Mucosa of rectum (tissue), 2 donors: ENCODE measurements at regions not wholly inside any gene's neighbourhood (a gene's known extent, or its start where the extent isn't known, plus 50 kb on each side); places are given as distances from the start of the nearest gene placed in this dataset.
"Not testable (repeated sequence)": the region's sequence is repeated elsewhere in the genome, so short reads cannot be mapped to it uniquely, and the experiment has no call there.

Experiments used
- H3K27ac ChIP-seq, 2 donors: one replicate each; pipeline ENCODE4 v1.7.0; 2013; ENCODE audit warnings: inconsistent platforms in 2 of 2, low read depth in 2 of 2, low read length in 2 of 2
- H3K27me3 ChIP-seq, 2 donors: one replicate each; pipeline ENCODE4 v1.7.0; 2013; ENCODE audit warnings: low read length in 2 of 2; ENCODE audit not compliant: control insufficient read depth in 2 of 2, insufficient read depth in 2 of 2
- H3K36me3 ChIP-seq, 2 donors: one replicate each; pipeline ENCODE4 v1.7.0; 2013; ENCODE audit warnings: low read length in 2 of 2; ENCODE audit not compliant: control insufficient read depth in 2 of 2, insufficient read depth in 2 of 2
- H3K4me1 ChIP-seq, 2 donors: one replicate each; pipeline ENCODE4 v1.7.0; 2013; ENCODE audit warnings: low read length in 2 of 2, mild to moderate bottlenecking in 1 of 2; ENCODE audit not compliant: control insufficient read depth in 2 of 2, insufficient read depth in 2 of 2
- H3K4me3 ChIP-seq, 2 donors: one replicate each; pipeline ENCODE4 v1.7.0; 2013; ENCODE audit warnings: low read length in 2 of 2
- H3K9ac ChIP-seq, 2 donors: one replicate each; pipeline ENCODE4 v1.7.0; 2013; ENCODE audit warnings: low read length in 2 of 2, low read depth in 1 of 2, mild to moderate bottlenecking in 1 of 2
- H3K9me3 ChIP-seq, 2 donors: one replicate each; pipeline ENCODE4 v1.7.0; 2013; ENCODE audit warnings: low read length in 2 of 2; ENCODE audit not compliant: control insufficient read depth in 2 of 2
- donor health status: healthy.
- donor health status: Normal muscosa, but diverticular disease.

DNA sequence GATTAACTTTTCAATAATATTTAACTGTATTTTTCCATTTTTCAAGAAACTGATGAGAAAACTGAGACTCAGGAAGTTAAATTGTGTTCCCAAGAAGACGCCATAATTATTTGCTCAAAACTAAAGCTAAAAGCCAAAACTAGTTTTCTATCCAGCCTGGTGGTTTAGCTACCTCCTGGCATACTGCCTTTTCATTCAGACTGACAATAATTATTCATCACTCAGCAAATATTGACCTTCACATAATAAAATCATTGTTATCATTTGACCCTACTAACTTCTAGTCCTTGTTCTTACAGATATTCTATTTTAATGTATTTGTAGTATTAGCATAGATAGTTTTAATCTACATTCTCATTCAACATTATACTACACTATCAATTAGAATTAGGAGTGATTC, 210.6 kb upstream of the GADL1 start:
- no peaks in the 10 kb centered on the region for H3K9me3 ChIP-seq
- no peak overlapping the region for H3K27ac ChIP-seq
- no peaks in the 10 kb centered on the region for H3K36me3 ChIP-seq
- H3K27me3 ChIP-seq: no peaks in the 10 kb centered on the region
- no peak overlapping the region for H3K9ac ChIP-seq
- H3K4me3 ChIP-seq: no peak overlapping the region
- no peaks in the 10 kb centered on the region for H3K4me1 ChIP-seq

DNA sequence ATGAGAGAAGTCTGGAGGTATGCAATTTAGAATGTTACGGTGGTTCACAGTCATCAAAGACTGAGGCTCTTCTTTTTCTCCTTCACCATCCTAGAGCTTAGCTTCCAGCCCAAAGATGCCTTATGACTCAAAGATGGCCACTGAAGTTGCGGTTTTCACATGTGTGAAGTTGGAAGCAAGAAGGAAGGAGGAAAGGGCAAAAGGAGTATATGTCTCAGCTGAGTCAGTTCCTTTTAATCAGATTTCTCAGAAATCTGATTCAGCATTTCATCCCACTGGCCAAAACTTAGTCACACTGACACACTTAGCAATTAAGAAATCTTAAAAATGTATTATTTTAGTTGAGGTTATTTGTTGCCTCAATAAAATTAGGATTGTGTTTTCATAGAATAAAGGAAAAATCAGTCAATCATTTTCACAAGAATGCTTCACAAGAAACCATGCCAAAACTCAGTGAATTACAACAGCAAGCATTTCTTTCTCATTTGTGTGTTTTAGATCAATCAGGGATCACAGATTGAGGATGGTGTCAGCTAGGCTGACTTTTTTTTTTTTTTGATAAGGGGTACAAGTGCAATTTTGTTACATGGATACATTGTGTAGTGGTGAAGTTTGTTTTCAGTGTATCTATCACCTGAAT, 211.1 kb upstream of the GADL1 start:
- H3K4me3 ChIP-seq: no peak overlapping the region
- H3K27me3 ChIP-seq: no peaks in the 10 kb centered on the region
- H3K9me3 ChIP-seq: no peaks in the 10 kb centered on the region
- H3K36me3 ChIP-seq: no peaks in the 10 kb centered on the region
- H3K27ac ChIP-seq: no peak overlapping the region
- H3K9ac ChIP-seq: no peak overlapping the region
- no peaks in the 10 kb centered on the region for H3K4me1 ChIP-seq

DNA sequence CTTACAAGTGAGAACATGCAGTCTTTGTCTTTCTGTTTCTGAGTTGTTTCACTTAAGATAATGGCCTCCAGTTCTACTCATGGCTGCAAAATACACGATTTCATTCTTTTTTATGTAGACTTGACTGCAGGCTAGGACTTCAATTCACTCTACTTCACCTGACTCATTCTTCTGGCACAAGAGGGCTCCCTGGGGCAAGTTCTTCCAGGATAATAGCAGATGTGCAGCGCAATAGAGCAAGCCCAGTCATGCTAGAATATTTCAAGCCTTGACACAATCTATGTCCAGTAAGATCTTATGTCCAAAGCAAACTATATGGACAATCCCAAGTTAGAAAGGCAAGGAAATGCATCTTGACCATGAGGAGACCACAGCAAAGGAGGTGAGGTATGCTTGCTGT, 211.7 kb upstream of the GADL1 start:
- Histone ChIP-seq H3K27me3 (no peaks in the 10 kb centered on the region), H3K9me3 (no peaks in the 10 kb centered on the region), H3K4me1 (no peaks in the 10 kb centered on the region), H3K4me3 (no peak overlapping the region), H3K9ac (no peak overlapping the region), H3K36me3 (no peaks in the 10 kb centered on the region), H3K27ac (no peak overlapping the region)

DNA sequence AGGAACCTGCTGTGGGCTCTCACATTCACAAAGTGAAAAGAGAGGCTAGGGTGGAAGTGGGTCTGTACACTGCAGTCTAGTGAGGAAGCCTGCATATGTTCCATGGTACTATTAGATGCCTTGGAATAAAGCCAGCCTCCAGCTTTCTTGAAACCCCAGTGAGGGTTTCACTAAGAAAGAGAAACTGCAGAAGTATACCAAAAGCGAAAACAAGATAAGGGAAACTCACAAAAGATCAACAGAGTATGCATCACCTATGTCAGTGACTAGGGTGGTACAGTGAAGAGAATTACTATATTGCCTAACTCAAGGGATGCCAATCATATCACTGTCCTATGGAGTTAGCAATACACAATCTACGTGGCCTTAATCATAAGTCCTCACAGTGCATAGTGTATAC, 212.5 kb upstream of the GADL1 start:
- Histone ChIP-seq H3K27ac (no peak overlapping the region), H3K36me3 (no peaks in the 10 kb centered on the region), H3K4me3 (no peak overlapping the region), H3K27me3 (no peaks in the 10 kb centered on the region), H3K4me1 (no peaks in the 10 kb centered on the region), H3K9ac (no peak overlapping the region), H3K9me3 (no peaks in the 10 kb centered on the region)

DNA sequence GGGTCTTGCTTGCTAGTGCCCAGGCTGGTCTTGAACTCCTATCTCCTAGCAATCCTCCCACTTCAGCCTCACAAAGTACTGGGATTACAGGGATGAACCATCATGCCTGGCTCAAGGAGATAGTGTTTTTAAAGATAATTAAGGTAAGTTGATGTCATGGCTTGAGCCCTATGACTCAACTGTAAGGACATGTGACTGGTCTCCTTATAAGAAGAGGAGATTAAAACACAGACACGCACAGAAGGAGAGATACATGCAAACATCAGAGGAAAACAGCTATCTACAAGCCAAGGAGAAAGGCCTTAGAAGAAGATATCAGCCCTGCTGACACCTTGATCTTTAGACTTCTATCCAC, 220.4 kb upstream of the GADL1 start:
- H3K4me1 ChIP-seq: no peaks in the 10 kb centered on the region
- H3K27ac ChIP-seq: no peak overlapping the region
- no peaks in the 10 kb centered on the region for H3K27me3 ChIP-seq
- H3K36me3 ChIP-seq: no peaks in the 10 kb centered on the region
- no peak overlapping the region for H3K9ac ChIP-seq
- H3K9me3 ChIP-seq: no peaks in the 10 kb centered on the region
- H3K4me3 ChIP-seq: no peak overlapping the region

DNA sequence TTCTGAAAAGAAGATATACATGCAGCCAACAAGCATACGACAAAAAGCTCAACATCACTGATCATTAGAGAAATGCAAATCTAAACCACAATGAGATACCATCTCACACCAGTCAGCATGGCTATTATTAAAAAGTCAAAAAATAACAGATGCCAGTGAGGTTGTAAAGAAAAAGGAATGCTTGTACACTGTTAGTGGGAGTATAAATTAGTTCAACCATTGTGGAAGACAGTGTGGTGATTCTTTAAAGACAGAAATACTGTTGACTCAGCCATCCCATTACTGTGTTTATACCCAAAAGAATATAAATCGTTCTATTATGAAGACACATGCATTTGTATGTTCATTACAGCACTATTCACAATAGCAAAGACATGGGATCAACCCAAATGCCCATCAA, 221.1 kb upstream of the GADL1 start:
- not testable (repeated sequence) for H3K9me3 ChIP-seq, H3K4me3 ChIP-seq, H3K9ac ChIP-seq, H3K36me3 ChIP-seq, H3K27me3 ChIP-seq, H3K27ac ChIP-seq, H3K4me1 ChIP-seq

DNA sequence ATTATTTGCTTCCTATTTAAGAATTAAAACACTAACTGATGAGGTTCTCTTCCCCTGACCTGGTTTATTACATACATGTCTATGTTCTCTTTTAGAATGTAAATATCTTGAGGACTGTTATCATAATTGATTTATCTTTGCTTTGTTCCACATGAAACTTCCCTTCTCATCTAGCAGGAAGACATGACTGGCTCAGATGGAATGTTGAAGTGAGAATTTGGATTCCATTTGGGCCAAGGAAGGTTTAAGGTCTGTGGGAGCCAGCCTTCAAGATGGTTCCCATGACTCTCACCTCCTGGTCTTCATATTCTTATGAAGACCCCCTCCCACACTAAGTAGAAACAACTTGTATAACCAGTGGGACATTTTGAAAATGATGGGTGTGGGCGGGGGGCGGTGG, 222.2 kb upstream of the GADL1 start:
- Histone ChIP-seq H3K9ac (no peak overlapping the region), H3K27me3 (no peaks in the 10 kb centered on the region), H3K4me1 (no peaks in the 10 kb centered on the region), H3K9me3 (no peaks in the 10 kb centered on the region), H3K27ac (no peak overlapping the region), H3K4me3 (no peak overlapping the region), H3K36me3 (no peaks in the 10 kb centered on the region)

DNA sequence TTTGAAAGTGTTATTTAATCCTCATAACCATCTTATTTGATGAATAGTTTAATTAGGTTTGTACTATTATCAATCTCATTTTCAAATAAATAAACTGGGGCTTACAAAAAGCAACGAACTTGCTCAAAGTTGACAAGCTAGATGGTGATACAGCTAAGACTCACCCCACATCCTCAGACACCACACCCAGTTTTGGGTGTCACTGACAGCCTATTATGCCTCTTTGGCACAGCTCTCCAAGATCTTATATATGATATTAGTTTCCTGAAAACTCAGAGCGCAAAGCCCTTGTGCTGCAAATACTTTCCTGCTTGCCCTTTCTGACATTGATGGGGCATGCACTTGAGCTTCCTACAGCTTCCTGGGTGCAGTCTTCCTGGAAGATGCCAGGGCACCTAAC, 223.4 kb upstream of the GADL1 start:
- Histone ChIP-seq H3K9ac (no peak overlapping the region), H3K9me3 (no peaks in the 10 kb centered on the region), H3K27me3 (no peaks in the 10 kb centered on the region), H3K27ac (no peak overlapping the region), H3K4me3 (no peak overlapping the region), H3K4me1 (no peaks in the 10 kb centered on the region), H3K36me3 (no peaks in the 10 kb centered on the region)

DNA sequence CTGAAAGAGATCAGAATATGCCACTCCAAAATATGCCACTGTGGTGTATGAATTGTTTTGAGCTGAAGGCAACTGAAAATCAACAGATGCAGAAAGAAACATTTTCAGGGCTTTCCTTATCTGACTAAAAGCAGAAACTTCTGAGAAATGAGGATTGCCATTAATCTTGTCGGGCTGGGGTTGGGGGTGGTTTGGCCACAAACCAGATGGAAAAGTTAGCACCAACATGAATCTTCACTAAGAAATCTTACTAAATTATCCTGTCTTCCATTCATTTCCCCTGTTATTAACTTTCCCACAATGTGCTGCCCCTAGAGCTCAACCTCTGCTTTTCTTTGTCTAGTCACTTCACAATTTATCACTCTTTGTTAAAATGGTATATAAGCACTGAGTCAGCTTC, 229.9 kb upstream of the GADL1 start:
- no peaks in the 10 kb centered on the region for H3K27me3 ChIP-seq
- H3K36me3 ChIP-seq: no peaks in the 10 kb centered on the region
- H3K4me3 ChIP-seq: no peak overlapping the region
- H3K4me1 ChIP-seq: no peaks in the 10 kb centered on the region
- no peak overlapping the region for H3K9ac ChIP-seq
- H3K27ac ChIP-seq: no peak overlapping the region
- no peaks in the 10 kb centered on the region for H3K9me3 ChIP-seq

DNA sequence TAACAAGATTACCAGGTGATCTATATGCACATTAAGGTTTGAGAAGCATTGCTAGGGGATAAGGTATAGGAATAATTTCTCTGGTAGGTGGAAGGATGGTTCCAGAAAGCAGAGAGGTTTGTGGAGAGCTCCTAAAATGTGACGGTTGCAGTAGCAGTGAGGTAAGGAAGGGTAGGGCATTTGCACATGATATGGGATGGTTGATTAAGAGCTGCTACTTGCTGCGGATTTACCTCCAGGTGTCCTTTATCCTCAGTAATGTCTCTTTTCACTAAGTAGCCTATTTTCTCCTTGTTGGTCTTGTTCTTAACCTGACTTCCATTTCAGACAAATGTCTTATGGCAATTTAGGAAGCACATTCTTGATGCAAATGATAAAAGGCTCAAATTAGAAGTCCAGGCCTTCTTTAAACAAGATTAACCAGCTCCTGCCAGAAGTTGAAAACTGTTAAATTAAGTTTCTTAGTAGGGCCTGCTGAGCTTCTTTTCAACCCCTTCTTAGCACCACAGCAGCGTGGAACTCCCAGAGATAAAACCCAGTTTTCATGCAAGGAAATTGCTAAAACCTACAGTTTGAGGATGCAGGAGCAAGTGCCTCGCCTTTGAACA, 231.1 kb upstream of the GADL1 start:
- Histone ChIP-seq H3K27ac (no peak overlapping the region), H3K36me3 (no peaks in the 10 kb centered on the region), H3K27me3 (no peaks in the 10 kb centered on the region), H3K9ac (no peak overlapping the region), H3K4me3 (no peak overlapping the region), H3K9me3 (no peaks in the 10 kb centered on the region), H3K4me1 (no peaks in the 10 kb centered on the region)

DNA sequence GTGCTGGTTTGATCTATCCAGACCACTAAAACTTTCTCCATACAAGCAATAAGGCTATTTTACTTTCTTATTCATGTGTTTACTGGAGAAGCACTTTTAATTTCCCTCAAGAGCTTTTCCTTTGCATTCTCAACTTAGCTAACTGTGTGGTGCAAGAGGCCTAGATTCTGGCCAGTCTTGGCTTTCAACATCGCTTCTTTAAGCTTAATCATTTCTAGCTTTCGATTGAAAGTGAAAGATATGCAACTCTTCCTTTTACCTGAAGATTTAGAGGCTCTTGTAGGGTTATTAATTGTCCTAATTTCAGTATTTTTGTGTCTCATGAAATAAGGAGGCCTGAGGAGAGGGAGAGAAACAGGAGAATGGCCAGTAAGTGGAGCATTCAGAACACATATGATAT, 234.8 kb upstream of the GADL1 start:
- H3K9me3 ChIP-seq: no peaks in the 10 kb centered on the region
- H3K27ac ChIP-seq: no peak overlapping the region
- H3K27me3 ChIP-seq: no peaks in the 10 kb centered on the region
- H3K4me1 ChIP-seq: no peaks in the 10 kb centered on the region
- H3K9ac ChIP-seq: no peak overlapping the region
- H3K36me3 ChIP-seq: no peaks in the 10 kb centered on the region
- H3K4me3 ChIP-seq: no peak overlapping the region
